GM23338 (cell line): ENCODE measurements at regions not wholly inside any gene's neighbourhood (a gene's known extent, or its start where the extent isn't known, plus 50 kb on each side); places are given as distances from the start of the nearest gene placed in this dataset.

Experiments
- ATAC-seq: fragments of 200-7000 bp; cut with Tn5 transposase; 3 replicates; pipeline ENCODE4 v1.9.1; 2020
- DNase-seq: peaks from one replicate; pipeline ENCODE4 v3.0.0-alpha.2; 2015; ENCODE audit warnings: low spot score
- H2AFZ ChIP-seq: fragments of 200-600 bp; sonication (generic); 2 replicates; pipeline ENCODE4 v1.8.0; 2016; ENCODE audit warnings: antibody characterized with exemption, mild to moderate bottlenecking, moderate library complexity
- H3F3A ChIP-seq: fragments of 200-600 bp; sonication (generic); replicated peaks from 2 replicates; pipeline ENCODE4 v1.8.0; 2017; ENCODE audit warnings: antibody characterized with exemption, mixed run types, low read depth
- H3K27ac ChIP-seq: fragments of 200-600 bp; sonication (generic); 2 replicates; pipeline ENCODE4 v1.6.1; 2016; ENCODE audit warnings: low read depth
- H3K27me3 ChIP-seq: fragments of 200-600 bp; sonication (generic); 2 replicates; pipeline ENCODE4 v1.8.0; 2016; ENCODE audit warnings: mild to moderate bottlenecking, mixed run types, moderate library complexity; ENCODE audit not compliant: insufficient read depth
- H3K36me3 ChIP-seq: fragments of 200-600 bp; sonication (generic); 2 replicates; pipeline ENCODE4 v1.8.0; 2016; ENCODE audit warnings: mild to moderate bottlenecking; ENCODE audit not compliant: insufficient read depth
- H3K4me1 ChIP-seq: fragments of 200-600 bp; sonication (generic); 2 replicates; pipeline ENCODE4 v1.8.0; 2016; ENCODE audit warnings: mild to moderate bottlenecking, moderate library complexity; ENCODE audit not compliant: insufficient read depth
- H3K4me2 ChIP-seq: fragments of 200-600 bp; sonication (generic); 2 replicates; pipeline ENCODE4 v1.7.1; 2017; ENCODE audit warnings: mixed run types
- H3K4me3 ChIP-seq: fragments of 200-600 bp; sonication (generic); 2 replicates; pipeline ENCODE4 v1.6.1; 2016; ENCODE audit warnings: mixed run types
- H3K79me2 ChIP-seq: fragments of 200-600 bp; sonication (generic); replicated peaks from 2 replicates; pipeline ENCODE4 v1.8.0; 2017; ENCODE audit warnings: mild to moderate bottlenecking; ENCODE audit not compliant: insufficient read depth
- H3K9me2 ChIP-seq: fragments of 200-600 bp; sonication (generic); 2 replicates; pipeline ENCODE4 v1.8.0; 2017; ENCODE audit not compliant: insufficient read depth
- H4K20me1 ChIP-seq: fragments of 200-600 bp; sonication (generic); replicated peaks from 2 replicates; pipeline ENCODE4 v1.8.0; 2017; ENCODE audit warnings: mild to moderate bottlenecking; ENCODE audit not compliant: insufficient read depth
- H3K27ac Mint-ChIP-seq: 2 replicates; pipeline ENCODE4 v1.8.0; 2020; ENCODE audit warnings: inconsistent platforms, mild to moderate bottlenecking, moderate library complexity, mixed read lengths
- H3K27me3 Mint-ChIP-seq: 3 replicates; pipeline ENCODE4 v1.8.0; 2022; ENCODE audit warnings: low read depth, mild to moderate bottlenecking, moderate library complexity, mixed read lengths, inconsistent platforms; ENCODE audit not compliant: insufficient read depth, poor library complexity
- H3K36me3 Mint-ChIP-seq: 3 replicates; pipeline ENCODE4 v1.8.0; 2021; ENCODE audit warnings: low read depth, mild to moderate bottlenecking, inconsistent platforms, moderate library complexity, mixed read lengths
- H3K4me1 Mint-ChIP-seq: 3 replicates; pipeline ENCODE4 v1.8.0; 2020; ENCODE audit warnings: mild to moderate bottlenecking, inconsistent platforms, mixed read lengths
- H3K4me3 Mint-ChIP-seq: 3 replicates; pipeline ENCODE4 v1.8.0; 2021; ENCODE audit warnings: moderate library complexity, mild to moderate bottlenecking, inconsistent platforms, mixed read lengths
- H3K9me3 Mint-ChIP-seq: 3 replicates; pipeline ENCODE4 v1.8.0; 2020; ENCODE audit warnings: moderate library complexity, mild to moderate bottlenecking, inconsistent platforms, mixed read lengths
- CREB1 ChIP-seq: fragments of 250-450 bp; sonication (Bioruptor Pico); IDR thresholded peaks from 2 replicates; pipeline ENCODE4 v1.5.0; 2020; ENCODE audit warnings: low read depth, mild to moderate bottlenecking, moderate library complexity
- EZH2 ChIP-seq: fragments of 200-600 bp; sonication (generic); IDR thresholded peaks from one replicate; pipeline ENCODE4 v1.8.0; 2017; ENCODE audit warnings: antibody characterized with exemption, mild to moderate bottlenecking, low read depth; ENCODE audit not compliant: unreplicated experiment
- EZH2phosphoT487 ChIP-seq: fragments of 200-600 bp; sonication (generic); IDR thresholded peaks from one replicate; pipeline ENCODE4 v1.8.1; 2018; ENCODE audit warnings: antibody characterized with exemption; ENCODE audit not compliant: unreplicated experiment
- JUNB ChIP-seq: IDR thresholded peaks from one replicate; pipeline ENCODE4 v1.6.1; 2016; ENCODE audit warnings: antibody characterized with exemption; ENCODE audit not compliant: unreplicated experiment
- NANOG ChIP-seq: IDR thresholded peaks from 2 replicates; pipeline ENCODE4 v1.6.1; 2016; ENCODE audit warnings: antibody characterized with exemption, borderline replicate concordance
- POLR2AphosphoS5 ChIP-seq: IDR thresholded peaks from 2 replicates; pipeline ENCODE4 v1.6.1; 2016; ENCODE audit warnings: antibody characterized with exemption, low read depth
- STAT1 ChIP-seq: IDR thresholded peaks from one replicate; pipeline ENCODE4 v1.6.1; 2016; ENCODE audit warnings: antibody characterized with exemption; ENCODE audit not compliant: unreplicated experiment
- ZNF114 ChIP-seq: fragments of 250-450 bp; sonication (Bioruptor Pico); IDR thresholded peaks from 2 replicates; pipeline ENCODE4 v1.5.0; 2020; ENCODE audit warnings: mild to moderate bottlenecking, moderate library complexity
- ZNF331 ChIP-seq: fragments of 250-450 bp; sonication (Bioruptor Pico); IDR thresholded peaks from 2 replicates; pipeline ENCODE4 v1.5.0; 2020; ENCODE audit warnings: low read depth, mild to moderate bottlenecking, moderate library complexity
- TF ChIP-seq, protein P1 (sequence below): fragments of 250-450 bp; sonication (Bioruptor Pico); IDR thresholded peaks from 2 replicates; pipeline ENCODE4 v1.5.0; 2020; ENCODE audit warnings: mild to moderate bottlenecking, moderate library complexity
- TF ChIP-seq, protein P2 (sequence below): IDR thresholded peaks from one replicate; pipeline ENCODE4 v1.6.1; 2018; ENCODE audit warnings: antibody characterized with exemption; ENCODE audit not compliant: unreplicated experiment
- TF ChIP-seq, protein P3 (sequence below): IDR thresholded peaks from 2 replicates; pipeline ENCODE4 v1.6.1; 2016; ENCODE audit warnings: antibody characterized with exemption
- TF ChIP-seq, protein P4 (sequence below), 2 experiments: fragments of 200-600 bp in 1 of 2; sonication (generic) in 1 of 2; conservative IDR thresholded peaks; 2 replicates each; pipeline versions ENCODE4 v1.5.1 to v1.6.1; 2016 to 2017; ENCODE audit warnings: antibody characterized with exemption in 2 of 2, low read depth in 2 of 2, mild to moderate bottlenecking in 2 of 2, moderate library complexity in 1 of 2

DNA sequence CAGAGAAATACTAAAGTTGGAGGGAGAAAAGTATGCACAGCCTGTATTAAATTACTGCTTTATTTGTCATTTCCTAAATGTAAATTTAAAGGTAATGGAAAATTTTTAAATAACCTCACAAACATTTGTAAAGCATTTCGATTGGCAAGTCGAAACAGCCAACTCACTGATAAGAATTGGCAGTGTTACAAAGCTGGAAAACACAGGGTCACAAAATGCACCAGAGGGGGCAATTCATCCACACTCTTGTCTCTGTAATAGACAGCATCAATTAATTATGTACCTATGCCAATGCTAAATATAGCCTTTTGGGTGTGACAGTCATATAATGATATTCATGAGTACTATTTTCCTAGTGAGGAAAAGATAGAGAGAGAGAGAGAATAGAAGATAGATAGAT, 140.6 kb upstream of the PRLR start:
- Histone ChIP-seq H2AFZ (no peak overlapping the region), H4K20me1 (no peaks in the 10 kb centered on the region), H3K9me2 (no peaks in the 10 kb centered on the region), H3K79me2 (no peaks in the 10 kb centered on the region), H3F3A (no peaks in the 10 kb centered on the region), H3K36me3 (no peaks in the 10 kb centered on the region), H3K4me1 (no peaks in the 10 kb centered on the region), H3K27ac (no peak overlapping the region), H3K4me2 (no peak overlapping the region), H3K27me3 (no peaks in the 10 kb centered on the region), H3K4me3 (no peak overlapping the region)
- Mint-ChIP-seq H3K4me3 (no peak overlapping the region), H3K9me3 (no peaks in the 10 kb centered on the region), H3K4me1 (peaks cover 5% of the 10 kb centered on the region; the same call in 2 of the 3 replicates), H3K27me3 (no peaks in the 10 kb centered on the region), H3K36me3 (no peaks in the 10 kb centered on the region), H3K27ac (no peak overlapping the region)
- TF ChIP-seq, protein P1, sequence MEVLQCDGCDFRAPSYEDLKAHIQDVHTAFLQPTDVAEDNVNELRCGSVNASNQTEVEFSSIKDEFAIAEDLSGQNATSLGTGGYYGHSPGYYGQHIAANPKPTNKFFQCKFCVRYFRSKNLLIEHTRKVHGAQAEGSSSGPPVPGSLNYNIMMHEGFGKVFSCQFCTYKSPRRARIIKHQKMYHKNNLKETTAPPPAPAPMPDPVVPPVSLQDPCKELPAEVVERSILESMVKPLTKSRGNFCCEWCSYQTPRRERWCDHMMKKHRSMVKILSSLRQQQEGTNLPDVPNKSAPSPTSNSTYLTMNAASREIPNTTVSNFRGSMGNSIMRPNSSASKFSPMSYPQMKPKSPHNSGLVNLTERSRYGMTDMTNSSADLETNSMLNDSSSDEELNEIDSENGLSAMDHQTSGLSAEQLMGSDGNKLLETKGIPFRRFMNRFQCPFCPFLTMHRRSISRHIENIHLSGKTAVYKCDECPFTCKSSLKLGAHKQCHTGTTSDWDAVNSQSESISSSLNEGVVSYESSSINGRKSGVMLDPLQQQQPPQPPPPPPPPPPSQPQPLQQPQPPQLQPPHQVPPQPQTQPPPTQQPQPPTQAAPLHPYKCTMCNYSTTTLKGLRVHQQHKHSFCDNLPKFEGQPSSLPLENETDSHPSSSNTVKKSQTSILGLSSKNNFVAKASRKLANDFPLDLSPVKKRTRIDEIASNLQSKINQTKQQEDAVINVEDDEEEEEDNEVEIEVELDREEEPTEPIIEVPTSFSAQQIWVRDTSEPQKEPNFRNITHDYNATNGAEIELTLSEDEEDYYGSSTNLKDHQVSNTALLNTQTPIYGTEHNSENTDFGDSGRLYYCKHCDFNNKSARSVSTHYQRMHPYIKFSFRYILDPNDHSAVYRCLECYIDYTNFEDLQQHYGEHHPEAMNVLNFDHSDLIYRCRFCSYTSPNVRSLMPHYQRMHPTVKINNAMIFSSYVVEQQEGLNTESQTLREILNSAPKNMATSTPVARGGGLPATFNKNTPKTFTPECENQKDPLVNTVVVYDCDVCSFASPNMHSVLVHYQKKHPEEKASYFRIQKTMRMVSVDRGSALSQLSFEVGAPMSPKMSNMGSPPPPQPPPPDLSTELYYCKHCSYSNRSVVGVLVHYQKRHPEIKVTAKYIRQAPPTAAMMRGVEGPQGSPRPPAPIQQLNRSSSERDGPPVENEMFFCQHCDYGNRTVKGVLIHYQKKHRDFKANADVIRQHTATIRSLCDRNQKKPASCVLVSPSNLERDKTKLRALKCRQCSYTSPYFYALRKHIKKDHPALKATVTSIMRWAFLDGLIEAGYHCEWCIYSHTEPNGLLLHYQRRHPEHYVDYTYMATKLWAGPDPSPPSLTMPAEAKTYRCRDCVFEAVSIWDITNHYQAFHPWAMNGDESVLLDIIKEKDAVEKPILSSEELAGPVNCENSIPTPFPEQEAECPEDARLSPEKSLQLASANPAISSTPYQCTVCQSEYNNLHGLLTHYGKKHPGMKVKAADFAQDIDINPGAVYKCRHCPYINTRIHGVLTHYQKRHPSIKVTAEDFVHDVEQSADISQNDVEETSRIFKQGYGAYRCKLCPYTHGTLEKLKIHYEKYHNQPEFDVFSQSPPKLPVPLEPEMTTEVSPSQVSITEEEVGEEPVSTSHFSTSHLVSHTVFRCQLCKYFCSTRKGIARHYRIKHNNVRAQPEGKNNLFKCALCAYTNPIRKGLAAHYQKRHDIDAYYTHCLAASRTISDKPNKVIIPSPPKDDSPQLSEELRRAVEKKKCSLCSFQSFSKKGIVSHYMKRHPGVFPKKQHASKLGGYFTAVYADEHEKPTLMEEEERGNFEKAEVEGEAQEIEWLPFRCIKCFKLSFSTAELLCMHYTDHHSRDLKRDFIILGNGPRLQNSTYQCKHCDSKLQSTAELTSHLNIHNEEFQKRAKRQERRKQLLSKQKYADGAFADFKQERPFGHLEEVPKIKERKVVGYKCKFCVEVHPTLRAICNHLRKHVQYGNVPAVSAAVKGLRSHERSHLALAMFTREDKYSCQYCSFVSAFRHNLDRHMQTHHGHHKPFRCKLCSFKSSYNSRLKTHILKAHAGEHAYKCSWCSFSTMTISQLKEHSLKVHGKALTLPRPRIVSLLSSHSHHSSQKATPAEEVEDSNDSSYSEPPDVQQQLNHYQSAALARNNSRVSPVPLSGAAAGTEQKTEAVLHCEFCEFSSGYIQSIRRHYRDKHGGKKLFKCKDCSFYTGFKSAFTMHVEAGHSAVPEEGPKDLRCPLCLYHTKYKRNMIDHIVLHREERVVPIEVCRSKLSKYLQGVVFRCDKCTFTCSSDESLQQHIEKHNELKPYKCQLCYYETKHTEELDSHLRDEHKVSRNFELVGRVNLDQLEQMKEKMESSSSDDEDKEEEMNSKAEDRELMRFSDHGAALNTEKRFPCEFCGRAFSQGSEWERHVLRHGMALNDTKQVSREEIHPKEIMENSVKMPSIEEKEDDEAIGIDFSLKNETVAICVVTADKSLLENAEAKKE (CRISPR knock-in tag) = no peak
- TF ChIP-seq, protein P2, sequence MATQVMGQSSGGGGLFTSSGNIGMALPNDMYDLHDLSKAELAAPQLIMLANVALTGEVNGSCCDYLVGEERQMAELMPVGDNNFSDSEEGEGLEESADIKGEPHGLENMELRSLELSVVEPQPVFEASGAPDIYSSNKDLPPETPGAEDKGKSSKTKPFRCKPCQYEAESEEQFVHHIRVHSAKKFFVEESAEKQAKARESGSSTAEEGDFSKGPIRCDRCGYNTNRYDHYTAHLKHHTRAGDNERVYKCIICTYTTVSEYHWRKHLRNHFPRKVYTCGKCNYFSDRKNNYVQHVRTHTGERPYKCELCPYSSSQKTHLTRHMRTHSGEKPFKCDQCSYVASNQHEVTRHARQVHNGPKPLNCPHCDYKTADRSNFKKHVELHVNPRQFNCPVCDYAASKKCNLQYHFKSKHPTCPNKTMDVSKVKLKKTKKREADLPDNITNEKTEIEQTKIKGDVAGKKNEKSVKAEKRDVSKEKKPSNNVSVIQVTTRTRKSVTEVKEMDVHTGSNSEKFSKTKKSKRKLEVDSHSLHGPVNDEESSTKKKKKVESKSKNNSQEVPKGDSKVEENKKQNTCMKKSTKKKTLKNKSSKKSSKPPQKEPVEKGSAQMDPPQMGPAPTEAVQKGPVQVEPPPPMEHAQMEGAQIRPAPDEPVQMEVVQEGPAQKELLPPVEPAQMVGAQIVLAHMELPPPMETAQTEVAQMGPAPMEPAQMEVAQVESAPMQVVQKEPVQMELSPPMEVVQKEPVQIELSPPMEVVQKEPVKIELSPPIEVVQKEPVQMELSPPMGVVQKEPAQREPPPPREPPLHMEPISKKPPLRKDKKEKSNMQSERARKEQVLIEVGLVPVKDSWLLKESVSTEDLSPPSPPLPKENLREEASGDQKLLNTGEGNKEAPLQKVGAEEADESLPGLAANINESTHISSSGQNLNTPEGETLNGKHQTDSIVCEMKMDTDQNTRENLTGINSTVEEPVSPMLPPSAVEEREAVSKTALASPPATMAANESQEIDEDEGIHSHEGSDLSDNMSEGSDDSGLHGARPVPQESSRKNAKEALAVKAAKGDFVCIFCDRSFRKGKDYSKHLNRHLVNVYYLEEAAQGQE = no peak
- TF ChIP-seq ZNF331 (CRISPR knock-in tag) (no peak), POLR2AphosphoS5 (no peak), ZNF114 (no peak), NANOG (no peak), JUNB (no peak), EZH2 (no peak), EZH2phosphoT487 (no peak), STAT1 (no peak), CREB1 (CRISPR knock-in tag) (no peak)
- TF ChIP-seq, protein P3, sequence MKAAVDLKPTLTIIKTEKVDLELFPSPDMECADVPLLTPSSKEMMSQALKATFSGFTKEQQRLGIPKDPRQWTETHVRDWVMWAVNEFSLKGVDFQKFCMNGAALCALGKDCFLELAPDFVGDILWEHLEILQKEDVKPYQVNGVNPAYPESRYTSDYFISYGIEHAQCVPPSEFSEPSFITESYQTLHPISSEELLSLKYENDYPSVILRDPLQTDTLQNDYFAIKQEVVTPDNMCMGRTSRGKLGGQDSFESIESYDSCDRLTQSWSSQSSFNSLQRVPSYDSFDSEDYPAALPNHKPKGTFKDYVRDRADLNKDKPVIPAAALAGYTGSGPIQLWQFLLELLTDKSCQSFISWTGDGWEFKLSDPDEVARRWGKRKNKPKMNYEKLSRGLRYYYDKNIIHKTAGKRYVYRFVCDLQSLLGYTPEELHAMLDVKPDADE = no peak
- TF ChIP-seq, protein P4, sequence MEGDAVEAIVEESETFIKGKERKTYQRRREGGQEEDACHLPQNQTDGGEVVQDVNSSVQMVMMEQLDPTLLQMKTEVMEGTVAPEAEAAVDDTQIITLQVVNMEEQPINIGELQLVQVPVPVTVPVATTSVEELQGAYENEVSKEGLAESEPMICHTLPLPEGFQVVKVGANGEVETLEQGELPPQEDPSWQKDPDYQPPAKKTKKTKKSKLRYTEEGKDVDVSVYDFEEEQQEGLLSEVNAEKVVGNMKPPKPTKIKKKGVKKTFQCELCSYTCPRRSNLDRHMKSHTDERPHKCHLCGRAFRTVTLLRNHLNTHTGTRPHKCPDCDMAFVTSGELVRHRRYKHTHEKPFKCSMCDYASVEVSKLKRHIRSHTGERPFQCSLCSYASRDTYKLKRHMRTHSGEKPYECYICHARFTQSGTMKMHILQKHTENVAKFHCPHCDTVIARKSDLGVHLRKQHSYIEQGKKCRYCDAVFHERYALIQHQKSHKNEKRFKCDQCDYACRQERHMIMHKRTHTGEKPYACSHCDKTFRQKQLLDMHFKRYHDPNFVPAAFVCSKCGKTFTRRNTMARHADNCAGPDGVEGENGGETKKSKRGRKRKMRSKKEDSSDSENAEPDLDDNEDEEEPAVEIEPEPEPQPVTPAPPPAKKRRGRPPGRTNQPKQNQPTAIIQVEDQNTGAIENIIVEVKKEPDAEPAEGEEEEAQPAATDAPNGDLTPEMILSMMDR (conservative IDR thresholded peaks at IDR 0.05; ENCODE audit: low read depth in 2 of 2) = no peak
- no peak for DNase-seq
- no peak for ATAC-seq
